GM12878 (cell line): ENCODE measurements at regions not wholly inside any gene's neighbourhood (a gene's known extent, or its start where the extent isn't known, plus 50 kb on each side); places are given as distances from the start of the nearest gene placed in this dataset.

Source experiments
- ATAC-seq: fragments of 200-7000 bp; cut with Tn5 transposase; 3 replicates; pipeline ENCODE4 v1.9.1; 2020; ENCODE audit warnings: mild to moderate bottlenecking, moderate library complexity
- BruUV-seq: library from RNA; stranded (reverse); fragments of 400-500 nt; replicated peaks from 2 replicates; lab custom pipeline; 2021; lab: Mats Ljungman, UMichigan
- CTCF ChIA-PET: fragments of 300-600 bp; sonication (Branson Sonifier 250); formaldehyde crosslinking; extraction: SDS; loops from one replicate; lab custom pipeline; 2021; ENCODE audit warnings: inconsistent platforms; lab: Yijun Ruan, JAX
- POLR2A ChIA-PET: fragments of 350-600 bp; formaldehyde crosslinking; extraction: SDS; loops from one replicate; lab custom pipeline; 2021; ENCODE audit warnings: inconsistent platforms; lab: Charles Lee
- RAD21 ChIA-PET: fragments of 300-600 bp; sonication (Branson Sonifier 250); formaldehyde crosslinking; loops from one replicate; lab custom pipeline; 2023; ENCODE audit warnings: antibody characterized with exemption; ENCODE audit not compliant: unreplicated experiment; lab: Charles Lee
- SMC1A ChIA-PET: fragments of 300-600 bp; sonication (Branson Sonifier 250); formaldehyde crosslinking; loops from one replicate; lab custom pipeline; 2023; ENCODE audit not compliant: unreplicated experiment, uncharacterized antibody; lab: Charles Lee
- DNase-seq: peaks from one replicate; pipeline ENCODE4 v3.0.0-alpha.2; 2011; ENCODE audit warnings: low read depth, low spot score
- FAIRE-seq: peaks from 3 replicates; lab custom pipeline; 2011; peaks lifted over from hg19 to GRCh38; lab: Jason Lieb, UNC
- H2AFZ ChIP-seq: 2 replicates; pipeline ENCODE4 v1.6.0; 2011; ENCODE audit warnings: low read depth, low read length, control low read depth; ENCODE audit not compliant: control insufficient read depth
- H3K27ac ChIP-seq: 2 replicates; pipeline ENCODE4 v1.5.1; 2011; ENCODE audit warnings: control low read depth; ENCODE audit not compliant: control insufficient read depth, insufficient read depth
- H3K27me3 ChIP-seq, 2 experiments: replicated peaks in 1 of 2; 2 replicates each; pipeline versions ENCODE4 v1.6.0 to v1.6.1; 2011; ENCODE audit warnings: low read length in 1 of 2; ENCODE audit not compliant: control insufficient read depth in 2 of 2, insufficient read depth in 2 of 2
- H3K36me3 ChIP-seq, 2 experiments: 2 replicates each; pipeline ENCODE4 v1.5.1; 2011; ENCODE audit warnings: low read length in 1 of 2; ENCODE audit not compliant: control insufficient read depth in 2 of 2, insufficient read depth in 2 of 2
- H3K4me1 ChIP-seq: 2 replicates; pipeline ENCODE4 v1.6.1; 2011; ENCODE audit warnings: mild to moderate bottlenecking, low read length, moderate library complexity, mixed read lengths; ENCODE audit not compliant: control insufficient read depth, insufficient read depth
- H3K4me2 ChIP-seq: 2 replicates; pipeline ENCODE4 v1.6.0; 2011; ENCODE audit warnings: control low read depth; ENCODE audit not compliant: control insufficient read depth, insufficient read depth
- H3K4me3 ChIP-seq: fragments of 200-600 bp; sonication (generic); 2 replicates; pipeline ENCODE4 v1.5.1; 2016
- H3K79me2 ChIP-seq: 2 replicates; pipeline ENCODE4 v1.6.0; 2011; ENCODE audit warnings: low read length; ENCODE audit not compliant: control insufficient read depth, insufficient read depth
- H3K9ac ChIP-seq: 2 replicates; pipeline ENCODE4 v1.8.0; 2011; ENCODE audit warnings: low read length, control low read depth, mixed read lengths; ENCODE audit not compliant: control insufficient read depth, insufficient read depth
- H3K9me3 ChIP-seq: replicated peaks from 3 replicates; pipeline ENCODE4 v1.5.1; 2011; ENCODE audit warnings: mild to moderate bottlenecking, low read length; ENCODE audit not compliant: control insufficient read depth, insufficient read depth
- H4K20me1 ChIP-seq: 2 replicates; pipeline ENCODE4 v1.6.0; 2011; ENCODE audit not compliant: control insufficient read depth, insufficient read depth
- ATF7 ChIP-seq: fragments of 450-650 bp; IDR thresholded peaks from 2 replicates; pipeline ENCODE4 v1.6.1; 2016; ENCODE audit warnings: low read depth, mild to moderate bottlenecking
- BACH1 ChIP-seq: fragments of 450-650 bp; IDR thresholded peaks from 2 replicates; pipeline ENCODE4 v1.6.1; 2017; ENCODE audit warnings: mild to moderate bottlenecking, borderline replicate concordance
- BCL11A ChIP-seq: IDR thresholded peaks from 2 replicates; pipeline ENCODE4 v1.6.1; 2011; ENCODE audit warnings: low read depth, low read length
- BMI1 ChIP-seq: fragments of 450-650 bp; IDR thresholded peaks from 2 replicates; pipeline ENCODE4 v1.6.1; 2016; ENCODE audit warnings: mild to moderate bottlenecking, moderate library complexity, borderline replicate concordance
- CBX5 ChIP-seq: sonication (generic); IDR thresholded peaks from 2 replicates; pipeline ENCODE4 v1.6.1; 2016; ENCODE audit warnings: low read depth, moderate library complexity, mild to moderate bottlenecking, inconsistent platforms
- CHD2 ChIP-seq: IDR thresholded peaks from 2 replicates; pipeline ENCODE4 v1.6.1; 2011; ENCODE audit warnings: low read depth, low read length, improper control_type of control experiment, borderline replicate concordance
- IKZF2 ChIP-seq, 2 experiments: fragments of 450-650 bp; IDR thresholded peaks; 2 replicates each; pipeline ENCODE4 v1.6.1; 2017; ENCODE audit warnings: mild to moderate bottlenecking in 2 of 2, moderate library complexity in 2 of 2
- MYC ChIP-seq: IDR thresholded peaks from 2 replicates; pipeline ENCODE4 v1.6.1; 2011; ENCODE audit warnings: mild to moderate bottlenecking, low read length, moderate library complexity, inconsistent platforms; ENCODE audit not compliant: insufficient read depth, insufficient replicate concordance, insufficient read length, severe bottlenecking
- PAX5 ChIP-seq: IDR thresholded peaks from 2 replicates; pipeline ENCODE4 v1.6.1; 2011; ENCODE audit warnings: low read depth, low read length, borderline replicate concordance
- POLR2AphosphoS2 ChIP-seq: IDR thresholded peaks from 2 replicates; pipeline ENCODE4 v1.6.1; 2011; ENCODE audit warnings: low read depth, mild to moderate bottlenecking, low read length, improper control_type of control experiment, moderate library complexity
- RAD51 ChIP-seq: fragments of 450-650 bp; IDR thresholded peaks from 2 replicates; pipeline ENCODE4 v1.6.1; 2016; ENCODE audit warnings: moderate library complexity, mild to moderate bottlenecking, inconsistent platforms
- RUNX3 ChIP-seq: IDR thresholded peaks from 2 replicates; pipeline ENCODE4 v1.6.1; 2012; ENCODE audit warnings: low read length, inconsistent platforms
- SIX5 ChIP-seq: IDR thresholded peaks from 2 replicates; pipeline ENCODE4 v1.6.1; 2011; ENCODE audit warnings: mild to moderate bottlenecking, low read depth, low read length, moderate library complexity; ENCODE audit not compliant: severe bottlenecking
- SMARCA5 ChIP-seq: fragments of 450-650 bp; IDR thresholded peaks from 2 replicates; pipeline ENCODE4 v1.6.1; 2017; ENCODE audit warnings: mild to moderate bottlenecking
- SREBF2 ChIP-seq: IDR thresholded peaks from 2 replicates; pipeline ENCODE4 v1.6.1; 2012; ENCODE audit warnings: mild to moderate bottlenecking, low read length
- ZBED1 ChIP-seq: IDR thresholded peaks from 2 replicates; pipeline ENCODE4 v1.6.1; 2016; ENCODE audit warnings: borderline replicate concordance
- ZNF24 ChIP-seq: fragments of 450-650 bp; IDR thresholded peaks from 2 replicates; pipeline ENCODE4 v1.6.1; 2017; ENCODE audit warnings: antibody characterized with exemption, mild to moderate bottlenecking
- ZNF274 ChIP-seq: IDR thresholded peaks from one replicate; pipeline ENCODE4 v1.8.0; 2011; ENCODE audit not compliant: insufficient read length, insufficient read depth
- ZSCAN29 ChIP-seq: fragments of 450-650 bp; IDR thresholded peaks from 2 replicates; pipeline ENCODE4 v1.6.1; 2017; ENCODE audit warnings: mild to moderate bottlenecking, moderate library complexity
- WGBS: methylation state at CpG from one replicate; pipeline ENCODE4 v1.1.6; 2016; ENCODE audit warnings: low lambda C conversion rate; ENCODE audit not compliant: insufficient replicate concordance, insufficient coverage; ENCODE audit errors: missing lambda C conversion rate; 5-methylcytosine and 5-hydroxymethylcytosine counted together
- in situ Hi-C: fragments of 300-500 bp; cut with MboI; formaldehyde crosslinking; loops from 9 replicates; pipeline ENCODE4 v1.14.3; 2018; ENCODE audit warnings: mixed read lengths
- intact Hi-C: fragments of 100-400 bp; cut with micrococcal nuclease; formaldehyde crosslinking; loops from one replicate; pipeline ENCODE4 v1.14.2; 2022; ENCODE audit not compliant: unreplicated experiment
- TF ChIP-seq, protein P1 (sequence below): fragments of 450-650 bp; IDR thresholded peaks from 2 replicates; pipeline ENCODE4 v1.6.1; 2017; ENCODE audit warnings: antibody characterized with exemption, mild to moderate bottlenecking, moderate library complexity

DNA sequence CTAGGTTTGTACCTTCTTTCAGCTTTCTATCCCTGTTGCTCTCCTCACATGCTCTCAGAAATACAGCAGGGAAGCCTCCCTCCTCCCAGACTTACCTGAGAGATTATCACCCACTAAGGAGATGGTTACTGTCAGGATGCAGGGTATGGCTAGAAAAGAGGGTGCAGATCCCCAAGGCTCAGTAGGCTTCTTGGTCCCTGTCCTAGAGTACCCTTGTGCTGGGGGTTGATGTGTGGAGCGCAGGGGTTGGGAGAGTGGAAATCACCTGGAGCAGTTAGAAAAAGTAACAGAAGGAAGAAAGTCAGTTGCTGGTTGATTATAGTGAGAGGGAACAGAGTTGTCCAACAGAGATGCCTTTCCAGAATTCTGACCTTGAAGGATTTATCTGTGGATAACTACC, 80.2 kb downstream of the CNGA2 start:
- ATAC-seq = no peak
- ChIA-PET SMC1A (no interaction called here), CTCF (interaction anchor here (1.5 kb wide), 1 partner anchor 11 kb away, joined by 3 read pairs; no protein-coding TSS in a partner anchor), RAD21 (no interaction called here), POLR2A (interaction anchor here (0.6 kb wide), 1 partner anchor 1404 kb away, joined by 3 read pairs; no protein-coding TSS in a partner anchor)
- TF ChIP-seq ATF7 (no peak), SREBF2 (no peak), BMI1 (no peak), RAD51 (no peak), ZSCAN29 (no peak), MYC (no peak), RUNX3 (no peak)
- H4K20me1 ChIP-seq = no peaks in the 10 kb centered on the region
- no peaks in the 10 kb centered on the region for H3K27me3 ChIP-seq
- no peak overlapping the region for H3K9ac ChIP-seq
- no peaks in the 10 kb centered on the region for H3K36me3 ChIP-seq
- 6% methylated on average over 1 of the region's 1 CpG for WGBS
- no peak for FAIRE-seq
- no peaks in the 10 kb centered on the region for H3K79me2 ChIP-seq
- H3K27ac ChIP-seq = no peak overlapping the region
- no peak overlapping the region for H3K4me3 ChIP-seq
- H2AFZ ChIP-seq = no peak overlapping the region
- in situ Hi-C loops = no loop called here
- H3K4me2 ChIP-seq = no peak overlapping the region
- no peak for DNase-seq
- no TSS peak for BruUV-seq
- no peaks in the 10 kb centered on the region for H3K4me1 ChIP-seq
- intact Hi-C loops = no loop called here
- no peaks in the 10 kb centered on the region for H3K9me3 ChIP-seq

DNA sequence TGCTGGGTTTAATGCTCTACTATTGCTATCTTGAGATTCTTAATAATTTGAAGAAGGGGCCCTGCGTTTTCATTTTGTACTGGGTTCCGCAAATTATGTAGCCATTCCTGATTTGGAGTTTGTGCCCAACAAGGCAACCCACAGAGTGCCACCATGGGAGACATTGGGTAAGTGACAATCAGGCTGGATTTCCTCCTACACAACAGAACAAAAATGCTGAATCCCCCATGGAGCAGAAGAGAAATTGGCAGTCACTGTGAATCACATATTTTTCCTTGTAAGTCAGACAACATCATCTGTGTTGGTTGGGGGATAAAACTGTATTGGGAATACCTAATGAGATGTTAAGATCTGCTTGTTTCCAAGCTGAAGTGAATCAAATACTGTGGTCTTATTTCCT, 80.9 kb downstream of the CNGA2 start:
- Histone ChIP-seq H3K4me2 (no peak overlapping the region), H3K9me3 (no peaks in the 10 kb centered on the region), H3K36me3 (no peaks in the 10 kb centered on the region), H3K27ac (no peak overlapping the region), H2AFZ (no peak overlapping the region), H3K27me3 (no peaks in the 10 kb centered on the region), H3K4me1 (no peaks in the 10 kb centered on the region), H3K79me2 (no peaks in the 10 kb centered on the region), H3K9ac (no peak overlapping the region), H4K20me1 (no peaks in the 10 kb centered on the region), H3K4me3 (no peak overlapping the region)
- in situ Hi-C loops (no loop called here), intact Hi-C loops (no loop called here)
- no TSS peak for BruUV-seq
- SMC1A ChIA-PET = no interaction called here
- ATAC-seq (no peak), FAIRE-seq (no peak), DNase-seq (no peak)
- CTCF ChIA-PET = no interaction called here
- WGBS = 29% methylated on average over 2 of the region's 2 CpGs
- RAD21 ChIA-PET = no interaction called here
- POLR2A ChIA-PET = no interaction called here
- TF ChIP-seq CHD2 (no peak), POLR2AphosphoS2 (no peak), BACH1 (no peak), BCL11A (no peak), ZNF24 (no peak), SIX5 (no peak), CBX5 (no peak), IKZF2 (IDR thresholded peaks at IDR 0.05) (no peak), ZBED1 (no peak), PAX5 (no peak), ZNF274 (no peak), SMARCA5 (no peak)
- TF ChIP-seq, protein P1, sequence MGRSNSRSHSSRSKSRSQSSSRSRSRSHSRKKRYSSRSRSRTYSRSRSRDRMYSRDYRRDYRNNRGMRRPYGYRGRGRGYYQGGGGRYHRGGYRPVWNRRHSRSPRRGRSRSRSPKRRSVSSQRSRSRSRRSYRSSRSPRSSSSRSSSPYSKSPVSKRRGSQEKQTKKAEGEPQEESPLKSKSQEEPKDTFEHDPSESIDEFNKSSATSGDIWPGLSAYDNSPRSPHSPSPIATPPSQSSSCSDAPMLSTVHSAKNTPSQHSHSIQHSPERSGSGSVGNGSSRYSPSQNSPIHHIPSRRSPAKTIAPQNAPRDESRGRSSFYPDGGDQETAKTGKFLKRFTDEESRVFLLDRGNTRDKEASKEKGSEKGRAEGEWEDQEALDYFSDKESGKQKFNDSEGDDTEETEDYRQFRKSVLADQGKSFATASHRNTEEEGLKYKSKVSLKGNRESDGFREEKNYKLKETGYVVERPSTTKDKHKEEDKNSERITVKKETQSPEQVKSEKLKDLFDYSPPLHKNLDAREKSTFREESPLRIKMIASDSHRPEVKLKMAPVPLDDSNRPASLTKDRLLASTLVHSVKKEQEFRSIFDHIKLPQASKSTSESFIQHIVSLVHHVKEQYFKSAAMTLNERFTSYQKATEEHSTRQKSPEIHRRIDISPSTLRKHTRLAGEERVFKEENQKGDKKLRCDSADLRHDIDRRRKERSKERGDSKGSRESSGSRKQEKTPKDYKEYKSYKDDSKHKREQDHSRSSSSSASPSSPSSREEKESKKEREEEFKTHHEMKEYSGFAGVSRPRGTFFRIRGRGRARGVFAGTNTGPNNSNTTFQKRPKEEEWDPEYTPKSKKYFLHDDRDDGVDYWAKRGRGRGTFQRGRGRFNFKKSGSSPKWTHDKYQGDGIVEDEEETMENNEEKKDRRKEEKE = no peak
